ENCODE measurements at regions not wholly inside any gene's neighbourhood (a gene's known extent, or its start where the extent isn't known, plus 50 kb on each side); places are given as distances from the start of the nearest gene placed in this dataset.

GRCh38 chr2:78301166-78301789 lies 724.2 kb upstream of the REG3G start:
- no peak for DNase-seq
- H3K4me3 Mint-ChIP-seq = no peak overlapping the region
- Histone ChIP-seq H2BK20ac (ENCODE audit: low read depth, low read length, poor library complexity, severe bottlenecking) (no peak overlapping the region), H2BK15ac (ENCODE audit: low read depth, low read length) (no peak overlapping the region), H4K5ac (ENCODE audit: insufficient read length, low read depth, low read length) (no peak overlapping the region), H2BK120ac (ENCODE audit: low read depth, low read length, poor library complexity, severe bottlenecking) (no peak overlapping the region), H3K79me2 (ENCODE audit: insufficient read depth, low read length) (no peaks in the 10 kb centered on the region), H3K23ac (ENCODE audit: insufficient read length, low read depth, low read length) (no peak overlapping the region), H2BK5ac (ENCODE audit: insufficient read length, low read length) (no peak overlapping the region), H3K23me2 (ENCODE audit: insufficient read length, low read depth, low read length, poor library complexity, severe bottlenecking) (no peaks in the 10 kb centered on the region), H3K27ac (ENCODE audit: insufficient read length, low read depth, low read length) (no peak overlapping the region), H3K18ac (ENCODE audit: insufficient read length, low read depth, low read length) (no peak overlapping the region), H3K14ac (ENCODE audit: insufficient read depth, low read length) (no peak overlapping the region), H2BK12ac (ENCODE audit: insufficient read length, low read depth, low read length) (no peak overlapping the region), H2AK5ac (ENCODE audit: insufficient read length, low read length) (no peak overlapping the region), H3K79me1 (ENCODE audit: insufficient read depth, low read depth, low read length, poor library complexity, severe bottlenecking) (no peaks in the 10 kb centered on the region), H3K9me3 (ENCODE audit: control insufficient read depth, low read depth, low read length) (no peaks in the 10 kb centered on the region), H4K20me1 (ENCODE audit: control insufficient read depth, insufficient read depth, insufficient read length) (no peaks in the 10 kb centered on the region), H4K91ac (ENCODE audit: insufficient read length, low read depth, low read length) (no peak overlapping the region), H3K56ac (ENCODE audit: insufficient read length, low read depth, low read length) (no peak overlapping the region), H3K27me3 (ENCODE audit: insufficient read depth, low read length) (no peaks in the 10 kb centered on the region), H3K9ac (ENCODE audit: extremely low read depth, insufficient read length, low read length) (no peak overlapping the region), H3K4me2 (ENCODE audit: insufficient read depth, insufficient read length, low read length) (no peak overlapping the region), H3K4ac (ENCODE audit: low read depth, low read length) (no peak overlapping the region), H3T11ph (ENCODE audit: low read length) (no peak overlapping the region), H2AFZ (ENCODE audit: low read length) (peak overlapping the region; percentile 56), H3K4me1 (ENCODE audit: insufficient read depth, low read length) (peaks cover 2% of the 10 kb centered on the region; the same call in 1 of the 2 replicates), H4K8ac (replicated peaks; ENCODE audit: insufficient read length, low read depth, low read length) (no peak overlapping the region)
- no peaks in the 10 kb centered on the region; a peak in 1 of 7 replicates for H3K36me3 Mint-ChIP-seq (ENCODE audit: insufficient read depth in 1 of 3, low read depth in 3 of 3)
- no peaks in the 10 kb centered on the region for H3K27me3 Mint-ChIP-seq (ENCODE audit: low read depth)
- no CpG with 5 or more reads among the region's 6 CpGs for WGBS (ENCODE audit: extremely low coverage, insufficient read length, low lambda C conversion rate)
- H3K4me1 Mint-ChIP-seq = peaks cover 10 to 11% of the 10 kb centered on the region in 2 experiments
- TF ChIP-seq CTCF (conservative IDR thresholded peaks at IDR 0.05) = no peak
- H3K9me3 Mint-ChIP-seq = no peaks in the 10 kb centered on the region
- H3K27ac Mint-ChIP-seq = peak overlapping the region in 2 of 3 experiments; percentile 3 to 38; a peak in 2 of 7 replicates

Data from H9 (cell line).